Mucosa of gallbladder (tissue), 1 donor: ENCODE measurements at regions not wholly inside any gene's neighbourhood (a gene's known extent, or its start where the extent isn't known, plus 50 kb on each side); places are given as distances from the start of the nearest gene placed in this dataset.
"Not testable (repeated sequence)": the region's sequence is repeated elsewhere in the genome, so short reads cannot be mapped to it uniquely, and the experiment has no call there.

ENCODE experiments used
- DNase-seq: peaks from one replicate; pipeline ENCODE4 v3.0.0-alpha.2; 2020; ENCODE audit warnings: low spot score
- donor health status: DM: no; HTN: no; CAD: no.

DNA sequence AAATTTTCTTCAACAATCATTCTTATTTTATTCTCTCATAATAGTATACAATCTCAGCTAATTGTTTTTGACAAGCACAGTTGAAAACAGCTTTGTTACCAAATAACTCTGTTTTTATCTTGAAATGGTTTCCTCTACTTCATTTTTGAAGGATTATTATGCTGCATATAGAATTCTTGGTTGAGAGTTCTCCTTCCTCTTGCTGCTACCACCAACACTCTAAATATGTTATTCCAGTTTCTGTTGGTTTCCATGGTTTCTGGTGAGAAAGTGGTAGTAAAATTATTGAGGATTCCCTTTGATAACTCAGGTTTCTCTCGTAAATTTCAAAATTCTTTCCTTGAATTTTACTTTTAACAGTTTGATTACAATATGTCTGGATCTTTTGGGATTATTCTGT is 1725.9 kb downstream of the PCDH9 start:
- DNase-seq = no peak

DNA sequence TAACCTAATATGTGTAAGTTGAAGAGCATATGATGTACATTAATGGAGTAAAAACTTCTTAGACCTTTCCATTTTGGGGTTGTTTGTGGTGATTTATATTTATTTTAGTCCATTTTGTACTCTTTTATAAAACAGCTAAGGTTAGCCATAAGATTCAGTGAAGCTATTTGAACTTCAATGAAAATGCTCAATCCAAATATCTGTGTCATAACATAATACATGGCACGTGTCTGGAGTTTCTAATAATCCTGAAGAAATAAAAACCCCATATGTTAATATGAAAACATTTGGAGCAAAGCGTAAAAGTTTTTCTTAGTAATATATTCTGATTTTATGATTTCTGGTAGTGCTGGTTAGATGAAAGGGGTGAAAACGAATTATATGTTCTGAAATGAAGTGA is 1729.7 kb downstream of the PCDH9 start:
- no peak for DNase-seq

- DNase-seq = no peak
Observed at GRCh38 chr13:65499256-65499655, 1730.9 kb downstream of the PCDH9 start.

- no peak for DNase-seq
Observed at GRCh38 chr13:65497265-65497664, 1732.9 kb downstream of the PCDH9 start.

DNA sequence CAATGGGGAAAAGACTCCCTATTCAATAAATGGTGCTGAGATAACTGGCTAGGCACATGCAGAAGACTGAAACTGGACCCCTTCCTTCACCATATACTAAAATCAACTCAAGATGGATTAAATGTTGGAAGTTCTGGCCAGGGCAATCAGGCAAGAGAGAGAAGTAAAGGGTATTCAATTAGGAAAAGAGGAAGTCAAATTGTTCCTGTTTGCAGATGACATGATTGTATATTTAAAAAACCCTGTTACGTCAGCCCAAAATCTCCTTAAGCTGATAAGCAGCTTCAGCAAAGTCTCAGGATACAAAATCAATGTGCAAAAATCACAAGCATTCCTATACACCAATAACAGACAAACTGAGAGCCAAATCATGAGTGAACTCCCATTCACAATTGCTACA is 1739.4 kb downstream of the PCDH9 start:
- not testable (repeated sequence) for DNase-seq

DNA sequence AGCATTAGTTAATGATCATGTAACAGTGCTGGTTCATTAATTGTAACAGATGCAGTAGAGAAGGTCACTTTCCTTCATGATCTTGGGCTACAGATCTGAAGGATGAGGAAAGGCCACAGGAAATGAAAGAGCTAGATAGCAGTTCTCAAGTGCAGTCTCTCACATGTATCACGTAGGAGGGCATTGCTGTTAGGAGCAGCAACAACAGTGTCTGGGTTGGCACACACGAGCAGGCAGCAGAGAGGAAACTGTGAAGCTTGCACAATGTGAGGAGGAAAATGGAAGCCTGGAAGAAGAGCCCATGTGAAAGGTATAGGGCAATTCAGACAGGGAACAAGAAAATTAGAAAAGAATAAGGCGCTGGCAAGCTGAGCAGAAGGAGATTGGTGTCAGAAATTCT is 1741.5 kb downstream of the PCDH9 start:
- DNase-seq = no peak

DNA sequence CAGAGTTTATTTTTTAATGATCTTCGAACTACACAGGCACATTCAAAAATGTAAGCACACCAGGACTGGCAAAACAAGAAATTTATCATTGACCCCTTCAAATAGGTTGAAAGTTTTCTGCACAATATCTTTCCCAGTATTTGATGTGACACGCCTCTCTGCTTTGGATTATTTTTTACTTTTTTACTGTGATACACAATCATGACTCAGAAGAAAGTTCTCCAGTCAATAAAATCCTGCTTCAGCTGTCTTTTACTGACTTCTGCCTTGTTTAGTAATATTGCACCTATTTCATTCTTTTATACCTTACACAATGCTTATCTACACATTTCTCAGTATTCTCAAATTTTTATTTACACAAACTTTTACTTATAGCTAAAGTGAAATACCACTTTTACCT is 1750.4 kb downstream of the PCDH9 start:
- no peak for DNase-seq

DNA sequence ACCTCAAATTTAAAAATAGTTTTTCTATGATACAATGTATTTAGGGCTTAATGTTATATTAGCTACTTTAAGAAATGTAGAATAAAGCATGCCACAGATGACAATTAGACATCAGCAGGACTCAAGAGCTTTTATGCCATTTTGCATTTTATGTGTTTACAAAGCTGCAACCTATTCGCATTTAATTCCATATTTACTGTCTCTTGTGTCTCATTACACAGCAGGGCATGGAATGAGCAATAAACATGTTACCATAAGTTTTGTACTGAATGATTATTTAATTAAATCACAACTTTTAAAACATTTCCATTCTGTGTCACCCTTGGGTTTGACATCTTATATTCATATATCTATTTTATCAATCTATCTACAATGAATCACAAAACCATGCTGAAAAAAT is 1756.9 kb downstream of the PCDH9 start:
- no peak for DNase-seq

- no peak for DNase-seq
Observed at GRCh38 chr13:65472336-65472735, 1757.8 kb downstream of the PCDH9 start.

GRCh38 chr13:65470781-65471180 is 1759.4 kb downstream of the PCDH9 start:
- DNase-seq = no peak

DNA sequence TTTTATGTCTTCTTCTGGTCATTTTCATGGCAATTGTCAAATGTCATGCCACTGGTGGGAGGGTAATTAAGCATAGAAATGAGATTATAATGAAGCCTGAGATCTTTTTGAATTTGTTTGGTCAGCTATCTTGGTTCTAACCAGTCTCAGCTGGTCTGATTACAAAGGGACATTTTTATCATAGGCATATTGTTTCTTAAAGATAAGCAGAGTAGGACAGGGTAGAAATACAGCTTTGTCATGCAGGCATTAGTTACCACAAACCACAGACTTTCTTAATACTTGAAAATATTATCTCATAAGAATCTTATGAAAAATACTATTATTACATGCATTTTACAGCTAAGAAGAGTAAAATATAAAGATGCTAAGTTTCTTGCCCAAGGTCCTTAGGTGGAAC is 1761.5 kb downstream of the PCDH9 start:
- DNase-seq = no peak

- no peak for DNase-seq
Observed at GRCh38 chr13:65461590-65461989, 1768.5 kb downstream of the PCDH9 start.

- DNase-seq = no peak
Observed at GRCh38 chr13:65460136-65460535, 1770.0 kb downstream of the PCDH9 start.

DNA sequence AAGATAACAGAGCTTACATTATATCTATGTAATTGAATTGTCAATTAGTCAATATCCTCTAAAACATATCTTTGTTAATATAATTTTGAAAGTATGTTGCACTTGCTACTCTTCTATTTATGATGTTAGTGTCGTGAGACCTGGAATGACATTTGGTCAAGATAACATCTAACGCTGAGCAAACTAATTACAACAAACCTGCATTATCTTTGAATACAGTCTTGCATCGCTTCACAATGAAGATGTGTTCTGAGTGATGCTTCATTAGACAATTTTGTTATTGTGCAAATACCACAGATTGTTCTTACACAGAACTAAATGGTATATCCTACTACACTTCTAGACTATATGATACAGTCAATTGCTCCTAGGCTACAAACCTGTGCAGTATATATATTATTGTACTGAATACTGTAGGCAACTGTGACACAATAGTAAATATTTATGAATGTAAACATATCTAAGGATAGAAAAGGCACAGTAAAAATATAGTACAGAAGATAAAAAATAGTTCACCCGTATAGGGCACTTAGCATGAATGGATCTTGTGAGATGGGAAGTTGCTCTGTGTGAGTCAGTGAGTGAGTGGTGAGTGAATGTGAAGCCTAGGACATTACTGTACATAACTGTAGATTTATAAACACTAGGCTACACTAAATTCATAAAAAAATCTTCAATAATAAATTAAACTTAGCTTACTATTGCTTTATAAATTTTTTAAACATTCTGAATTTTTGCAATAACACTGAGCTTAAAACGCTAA is 1773.8 kb downstream of the PCDH9 start:
- no peak for DNase-seq

- no peak for DNase-seq
Observed at GRCh38 chr13:65454403-65454802, 1775.7 kb downstream of the PCDH9 start.

- DNase-seq = no peak
Observed at GRCh38 chr13:65453982-65454381, 1776.2 kb downstream of the PCDH9 start.

- DNase-seq = no peak
Observed at GRCh38 chr13:65445340-65445739, 1784.8 kb downstream of the PCDH9 start.

DNA sequence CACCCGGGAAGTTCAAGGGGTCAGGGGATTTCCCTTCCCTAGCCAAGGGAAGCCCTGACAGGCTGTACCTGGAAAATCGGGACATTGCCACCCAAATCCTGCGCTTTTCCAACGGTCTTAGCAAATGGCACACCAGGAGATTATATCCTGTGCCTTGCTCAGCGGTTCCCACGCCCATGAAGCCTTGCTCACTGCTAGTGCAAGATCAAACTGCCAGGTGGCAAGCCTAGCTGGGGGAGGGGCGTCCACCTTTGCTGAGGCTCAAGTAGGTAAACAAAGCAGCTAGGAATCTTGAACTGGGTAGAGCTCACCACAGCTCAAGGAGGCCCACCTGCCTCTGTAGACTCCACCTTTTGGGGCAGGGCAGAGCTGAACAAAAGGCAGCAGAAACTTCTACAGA is 1794.5 kb downstream of the PCDH9 start:
- no peak for DNase-seq

- no peak for DNase-seq
Observed at GRCh38 chr13:65417953-65418352, 1812.2 kb downstream of the PCDH9 start.

DNA sequence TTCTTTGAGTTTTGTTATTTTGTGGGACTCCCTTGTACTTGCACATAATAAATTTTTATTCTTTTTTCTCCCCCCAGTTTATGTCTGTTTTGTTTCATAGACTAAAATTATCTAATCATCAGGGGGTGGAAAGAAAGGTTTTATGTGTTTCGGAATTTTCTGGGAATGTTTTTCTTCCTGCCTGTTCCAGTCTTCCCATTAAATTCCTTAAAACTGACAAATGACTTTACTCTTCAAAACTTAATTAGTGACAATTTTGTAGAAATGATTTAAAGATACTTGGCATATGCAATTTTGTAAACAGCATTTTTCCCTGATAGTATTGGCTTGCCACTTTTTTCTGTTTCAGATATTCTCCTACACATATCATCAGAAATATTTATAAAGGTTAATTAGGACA is 1813.4 kb downstream of the PCDH9 start:
- no peak for DNase-seq

DNA sequence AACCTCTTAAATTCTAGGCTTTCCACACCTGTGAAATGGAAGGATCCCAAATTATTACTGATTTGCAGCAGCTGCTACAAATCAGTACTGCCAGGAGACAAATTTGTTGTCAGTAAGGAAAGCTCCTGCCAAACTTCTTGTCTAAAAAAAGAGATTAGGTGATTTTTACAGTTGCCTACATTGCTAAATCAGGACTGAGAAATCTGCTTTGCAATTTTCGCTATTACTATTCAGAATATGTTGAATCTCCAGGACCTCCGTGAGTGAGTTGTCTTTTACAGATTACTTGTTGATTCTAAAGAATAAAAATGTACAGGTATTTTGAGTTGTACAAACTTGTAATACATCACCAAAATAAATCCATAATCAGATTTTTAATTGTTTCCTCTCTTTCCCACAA is 1815.9 kb downstream of the PCDH9 start:
- DNase-seq = no peak

GRCh38 chr13:65411521-65411920 is 1818.6 kb downstream of the PCDH9 start:
- DNase-seq = no peak

- no peak for DNase-seq
Observed at GRCh38 chr13:65410791-65411190, 1819.3 kb downstream of the PCDH9 start.

DNA sequence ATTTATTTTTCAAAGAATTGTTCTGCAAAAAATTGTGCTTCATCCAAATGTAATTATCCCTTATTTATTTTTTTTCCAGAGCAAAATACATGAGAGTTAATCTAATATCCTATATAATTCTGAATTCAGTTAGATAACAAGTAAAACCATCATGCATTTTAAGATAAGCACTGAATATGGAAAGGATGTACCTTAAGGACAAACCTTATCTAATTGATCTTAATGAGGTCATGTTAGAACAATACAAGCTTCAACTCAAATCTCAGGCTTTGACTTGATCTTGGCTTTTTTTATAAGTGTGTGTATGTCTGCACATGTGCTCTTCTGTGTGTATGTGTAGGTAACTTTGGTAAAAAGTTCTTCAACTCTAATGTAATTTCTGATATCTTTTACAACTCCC is 1828.8 kb downstream of the PCDH9 start:
- no peak for DNase-seq
